ENCODE measurements at regions not wholly inside any gene's neighbourhood (a gene's known extent, or its start where the extent isn't known, plus 50 kb on each side); places are given as distances from the start of the nearest gene placed in this dataset.

GRCh38 chr7:84658286-84658685, 463.7 kb upstream of the SEMA3A start:
- no peaks in the 10 kb centered on the region for H3K27me3 ChIP-seq (ENCODE audit: insufficient read depth, low read length, poor library complexity, severe bottlenecking)
- no peaks in the 10 kb centered on the region for H3F3A ChIP-seq (ENCODE audit: low read depth)
- H3K79me2 ChIP-seq (ENCODE audit: insufficient read depth, low read length): no peaks in the 10 kb centered on the region
- no peak overlapping the region for H2AFZ ChIP-seq (ENCODE audit: low read length)
- no peak overlapping the region for H3K4me3 ChIP-seq (ENCODE audit: low read length, poor library complexity, severe bottlenecking)
- H3K4me2 ChIP-seq (ENCODE audit: low read depth, low read length, poor library complexity, severe bottlenecking): no peak overlapping the region
- no peak for TF ChIP-seq EZH2phosphoT487 (IDR thresholded peaks at IDR 0.05; ENCODE audit: borderline replicate concordance)
- TF ChIP-seq, protein P1, sequence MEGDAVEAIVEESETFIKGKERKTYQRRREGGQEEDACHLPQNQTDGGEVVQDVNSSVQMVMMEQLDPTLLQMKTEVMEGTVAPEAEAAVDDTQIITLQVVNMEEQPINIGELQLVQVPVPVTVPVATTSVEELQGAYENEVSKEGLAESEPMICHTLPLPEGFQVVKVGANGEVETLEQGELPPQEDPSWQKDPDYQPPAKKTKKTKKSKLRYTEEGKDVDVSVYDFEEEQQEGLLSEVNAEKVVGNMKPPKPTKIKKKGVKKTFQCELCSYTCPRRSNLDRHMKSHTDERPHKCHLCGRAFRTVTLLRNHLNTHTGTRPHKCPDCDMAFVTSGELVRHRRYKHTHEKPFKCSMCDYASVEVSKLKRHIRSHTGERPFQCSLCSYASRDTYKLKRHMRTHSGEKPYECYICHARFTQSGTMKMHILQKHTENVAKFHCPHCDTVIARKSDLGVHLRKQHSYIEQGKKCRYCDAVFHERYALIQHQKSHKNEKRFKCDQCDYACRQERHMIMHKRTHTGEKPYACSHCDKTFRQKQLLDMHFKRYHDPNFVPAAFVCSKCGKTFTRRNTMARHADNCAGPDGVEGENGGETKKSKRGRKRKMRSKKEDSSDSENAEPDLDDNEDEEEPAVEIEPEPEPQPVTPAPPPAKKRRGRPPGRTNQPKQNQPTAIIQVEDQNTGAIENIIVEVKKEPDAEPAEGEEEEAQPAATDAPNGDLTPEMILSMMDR (conservative IDR thresholded peaks at IDR 0.05; ENCODE audit: low read length): no peak
- H3K9me2 ChIP-seq (replicated peaks; ENCODE audit: low read depth, low read length): no peaks in the 10 kb centered on the region
- no peaks in the 10 kb centered on the region for H4K20me1 ChIP-seq (ENCODE audit: insufficient read depth, low read length, poor library complexity, severe bottlenecking)
- H3K36me3 ChIP-seq (ENCODE audit: insufficient read depth, low read length): no peaks in the 10 kb centered on the region
- H3K9me3 ChIP-seq (ENCODE audit: insufficient read depth, low read depth, low read length): no peaks in the 10 kb centered on the region
- H3K4me1 ChIP-seq (ENCODE audit: insufficient read depth, low read length, poor library complexity, severe bottlenecking): no peaks in the 10 kb centered on the region
- no peak overlapping the region for H3K9ac ChIP-seq (ENCODE audit: low read depth, low read length, poor library complexity, severe bottlenecking)

DNA sequence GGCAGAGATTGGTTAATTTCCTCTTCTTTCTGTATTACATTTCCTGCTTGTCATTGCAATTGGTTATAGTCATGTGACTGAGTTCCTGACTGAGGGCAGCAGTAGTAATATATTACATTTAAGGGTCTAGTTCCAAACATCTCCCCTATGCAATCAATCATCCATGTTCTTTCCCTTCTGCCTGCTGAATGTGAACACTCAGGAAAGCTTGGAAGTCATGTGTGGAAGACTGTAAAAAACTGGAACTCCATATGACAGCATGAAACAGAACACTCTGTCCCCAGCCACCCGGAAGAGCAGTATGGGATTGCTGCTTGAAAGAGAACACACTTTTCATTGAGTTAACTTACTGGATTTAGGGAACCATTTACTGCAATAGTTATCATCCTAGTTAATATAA, 459.7 kb upstream of the SEMA3A start:
- no peaks in the 10 kb centered on the region for H3K9me2 ChIP-seq (replicated peaks; ENCODE audit: low read depth, low read length)
- no peak overlapping the region for H3K4me2 ChIP-seq (ENCODE audit: low read depth, low read length, poor library complexity, severe bottlenecking)
- TF ChIP-seq, protein P1 (conservative IDR thresholded peaks at IDR 0.05; ENCODE audit: low read length): no peak
- TF ChIP-seq EZH2phosphoT487 (IDR thresholded peaks at IDR 0.05; ENCODE audit: borderline replicate concordance): no peak
- H3K4me3 ChIP-seq (ENCODE audit: low read length, poor library complexity, severe bottlenecking): no peak overlapping the region
- H3K9me3 ChIP-seq (ENCODE audit: insufficient read depth, low read depth, low read length): no peaks in the 10 kb centered on the region
- H4K20me1 ChIP-seq (ENCODE audit: insufficient read depth, low read length, poor library complexity, severe bottlenecking): no peaks in the 10 kb centered on the region
- H3K79me2 ChIP-seq (ENCODE audit: insufficient read depth, low read length): no peaks in the 10 kb centered on the region
- no peaks in the 10 kb centered on the region for H3K36me3 ChIP-seq (ENCODE audit: insufficient read depth, low read length)
- no peaks in the 10 kb centered on the region for H3K27me3 ChIP-seq (ENCODE audit: insufficient read depth, low read length, poor library complexity, severe bottlenecking)
- H2AFZ ChIP-seq (ENCODE audit: low read length): no peak overlapping the region
- no peaks in the 10 kb centered on the region for H3K4me1 ChIP-seq (ENCODE audit: insufficient read depth, low read length, poor library complexity, severe bottlenecking)
- H3F3A ChIP-seq (ENCODE audit: low read depth): no peaks in the 10 kb centered on the region
- no peak overlapping the region for H3K9ac ChIP-seq (ENCODE audit: low read depth, low read length, poor library complexity, severe bottlenecking)

DNA sequence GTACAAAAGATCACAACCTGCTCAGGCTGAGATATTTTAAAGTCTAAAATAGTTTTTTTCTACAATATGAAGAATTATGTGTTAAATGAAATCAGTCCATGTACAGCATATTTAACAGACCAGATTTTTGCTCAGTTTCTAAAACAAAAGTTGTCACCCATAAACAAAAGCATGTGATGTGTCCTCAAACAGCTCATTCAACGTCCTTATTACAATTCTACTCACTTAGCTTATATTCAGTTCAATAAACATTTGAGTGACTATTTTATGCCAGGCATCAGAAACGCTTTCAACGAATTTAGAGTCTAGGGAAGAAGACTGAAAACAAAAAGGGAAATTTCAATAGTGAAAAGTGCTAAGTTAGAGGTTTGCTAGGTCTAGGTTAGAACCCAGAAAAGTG, 457.3 kb upstream of the SEMA3A start:
- H3K9me2 ChIP-seq (replicated peaks; ENCODE audit: low read depth, low read length): no peaks in the 10 kb centered on the region

More for the DNA sequence above, 457.3 kb upstream of the SEMA3A start:
- TF ChIP-seq, protein P1 (conservative IDR thresholded peaks at IDR 0.05; ENCODE audit: low read length): no peak
- no peak for TF ChIP-seq EZH2phosphoT487 (IDR thresholded peaks at IDR 0.05; ENCODE audit: borderline replicate concordance)
- no peak overlapping the region for H2AFZ ChIP-seq (ENCODE audit: low read length)
- no peaks in the 10 kb centered on the region for H3K9me3 ChIP-seq (ENCODE audit: insufficient read depth, low read depth, low read length)
- no peaks in the 10 kb centered on the region for H3K4me1 ChIP-seq (ENCODE audit: insufficient read depth, low read length, poor library complexity, severe bottlenecking)
- H3K4me2 ChIP-seq (ENCODE audit: low read depth, low read length, poor library complexity, severe bottlenecking): no peak overlapping the region
- H3K36me3 ChIP-seq (ENCODE audit: insufficient read depth, low read length): no peaks in the 10 kb centered on the region
- H3K4me3 ChIP-seq (ENCODE audit: low read length, poor library complexity, severe bottlenecking): no peak overlapping the region
- H3F3A ChIP-seq (ENCODE audit: low read depth): no peaks in the 10 kb centered on the region
- H3K79me2 ChIP-seq (ENCODE audit: insufficient read depth, low read length): no peaks in the 10 kb centered on the region
- H4K20me1 ChIP-seq (ENCODE audit: insufficient read depth, low read length, poor library complexity, severe bottlenecking): no peaks in the 10 kb centered on the region
- no peaks in the 10 kb centered on the region for H3K27me3 ChIP-seq (ENCODE audit: insufficient read depth, low read length, poor library complexity, severe bottlenecking)
- no peak overlapping the region for H3K9ac ChIP-seq (ENCODE audit: low read depth, low read length, poor library complexity, severe bottlenecking)

Data from Loucy (cell line).